GM06990 (cell line): ENCODE measurements at regions not wholly inside any gene's neighbourhood (a gene's known extent, or its start where the extent isn't known, plus 50 kb on each side); places are given as distances from the start of the nearest gene placed in this dataset.

Source experiments
- DNase-seq: peaks from one replicate; pipeline ENCODE4 v3.0.0-alpha.2; 2011; ENCODE audit not compliant: insufficient read length; ENCODE audit errors: extremely low read depth
- H3K27me3 ChIP-seq: replicated peaks from 2 replicates; pipeline ENCODE4 v1.6.0; 2011; ENCODE audit warnings: low read length; ENCODE audit not compliant: control insufficient read depth, insufficient read depth
- H3K36me3 ChIP-seq: 2 replicates; pipeline ENCODE4 v1.5.1; 2011; ENCODE audit warnings: low read length; ENCODE audit not compliant: control insufficient read depth, insufficient read depth
- H3K4me3 ChIP-seq: replicated peaks from 2 replicates; pipeline ENCODE4 v1.5.1; 2011; ENCODE audit warnings: low read depth, mild to moderate bottlenecking, control low read depth, low read length
- CTCF ChIP-seq: IDR thresholded peaks from 2 replicates; pipeline ENCODE4 v1.5.1; 2011; ENCODE audit warnings: low read length, control low read depth, mild to moderate bottlenecking, inconsistent platforms; ENCODE audit not compliant: insufficient read depth, poor library complexity, severe bottlenecking

GRCh38 chr20:17874271-17875105, 94.1 kb downstream of the SNX5 start:
- Histone ChIP-seq H3K27me3 (no peaks in the 10 kb centered on the region), H3K4me3 (no peak overlapping the region), H3K36me3 (no peaks in the 10 kb centered on the region)
- TF ChIP-seq CTCF, result no peak
- no peak for DNase-seq

- no peaks in the 10 kb centered on the region for H3K27me3 ChIP-seq
- H3K36me3 ChIP-seq, result no peaks in the 10 kb centered on the region
- no peak overlapping the region for H3K4me3 ChIP-seq
- TF ChIP-seq CTCF, result no peak
- no peak for DNase-seq
These were observed 95.0 kb downstream of the SNX5 start for GRCh38 chr20:17873410-17874270.

GRCh38 chr20:17872959-17873358, 95.6 kb downstream of the SNX5 start:
- TF ChIP-seq CTCF, result no peak
- Histone ChIP-seq H3K36me3 (no peaks in the 10 kb centered on the region), H3K4me3 (no peak overlapping the region), H3K27me3 (no peaks in the 10 kb centered on the region)
- DNase-seq, result no peak

GRCh38 chr20:17872434-17872833, 96.2 kb downstream of the SNX5 start:
- Histone ChIP-seq H3K4me3 (no peak overlapping the region), H3K36me3 (no peaks in the 10 kb centered on the region), H3K27me3 (no peaks in the 10 kb centered on the region)
- no peak for TF ChIP-seq CTCF
- no peak for DNase-seq

- H3K27me3 ChIP-seq, result no peaks in the 10 kb centered on the region
- no peak for TF ChIP-seq CTCF
- no peak for DNase-seq
- H3K4me3 ChIP-seq, result no peak overlapping the region
- H3K36me3 ChIP-seq, result no peaks in the 10 kb centered on the region
These were observed 96.7 kb downstream of the SNX5 start for GRCh38 chr20:17871886-17872285.
